Nephron progenitor cell (in vitro differentiated cells): ENCODE measurements at regions not wholly inside any gene's neighbourhood (a gene's known extent, or its start where the extent isn't known, plus 50 kb on each side); places are given as distances from the start of the nearest gene placed in this dataset.

Experiments
- DNase-seq: peaks from one replicate; pipeline ENCODE4 v3.0.0; 2021
- H3K27ac Mint-ChIP-seq: 2 replicates; pipeline ENCODE4 v1.8.0; 2021; ENCODE audit warnings: mild to moderate bottlenecking, moderate library complexity, mixed read lengths
- H3K27me3 Mint-ChIP-seq: 2 replicates; pipeline ENCODE4 v1.8.0; 2021; ENCODE audit warnings: mild to moderate bottlenecking, low read depth, mixed read lengths; ENCODE audit not compliant: poor library complexity
- H3K36me3 Mint-ChIP-seq: 2 replicates; pipeline ENCODE4 v1.8.0; 2021; ENCODE audit warnings: low read depth, mixed read lengths
- H3K4me1 Mint-ChIP-seq: 2 replicates; pipeline ENCODE4 v1.8.0; 2021; ENCODE audit warnings: mixed read lengths
- H3K4me3 Mint-ChIP-seq: 2 replicates; pipeline ENCODE4 v1.8.0; 2021; ENCODE audit warnings: mild to moderate bottlenecking, moderate library complexity, mixed read lengths
- H3K9me3 Mint-ChIP-seq: 2 replicates; pipeline ENCODE4 v1.8.0; 2021; ENCODE audit warnings: mild to moderate bottlenecking, moderate library complexity, mixed read lengths
- CTCF ChIP-seq: fragments of 200-600 bp; sonication (generic); IDR thresholded peaks from 2 replicates; pipeline ENCODE4 v1.5.0; 2021; ENCODE audit warnings: antibody characterized with exemption

GRCh38 chr17:12571606-12572005, 94.1 kb upstream of the MYOCD start:
- Mint-ChIP-seq H3K9me3 (peaks cover 8% of the 10 kb centered on the region), H3K4me1 (peaks cover 26% of the 10 kb centered on the region), H3K27ac (no peak overlapping the region), H3K36me3 (no peaks in the 10 kb centered on the region), H3K27me3 (no peaks in the 10 kb centered on the region), H3K4me3 (no peak overlapping the region)
- TF ChIP-seq CTCF: no peak
- no peak for DNase-seq

GRCh38 chr17:12574525-12574924, 91.2 kb upstream of the MYOCD start:
- peaks cover 6% of the 10 kb centered on the region for H3K4me1 Mint-ChIP-seq
- H3K27me3 Mint-ChIP-seq: peaks cover 2% of the 10 kb centered on the region
- TF ChIP-seq CTCF: no peak
- DNase-seq: no peak
- H3K36me3 Mint-ChIP-seq: no peaks in the 10 kb centered on the region
- H3K9me3 Mint-ChIP-seq: peaks cover 8% of the 10 kb centered on the region
- H3K27ac Mint-ChIP-seq: no peak overlapping the region
- no peak overlapping the region for H3K4me3 Mint-ChIP-seq

GRCh38 chr17:12575641-12576040, 90.0 kb upstream of the MYOCD start:
- no peak for DNase-seq
- peaks cover 5% of the 10 kb centered on the region for H3K9me3 Mint-ChIP-seq
- peaks cover 2% of the 10 kb centered on the region for H3K27me3 Mint-ChIP-seq
- H3K4me1 Mint-ChIP-seq: peaks cover 14% of the 10 kb centered on the region
- no peak overlapping the region for H3K27ac Mint-ChIP-seq
- no peaks in the 10 kb centered on the region for H3K36me3 Mint-ChIP-seq
- no peak for TF ChIP-seq CTCF
- no peak overlapping the region for H3K4me3 Mint-ChIP-seq

- peaks cover 5% of the 10 kb centered on the region for H3K36me3 Mint-ChIP-seq
- H3K4me3 Mint-ChIP-seq: no peak overlapping the region
- peaks cover 2% of the 10 kb centered on the region for H3K27me3 Mint-ChIP-seq
- H3K9me3 Mint-ChIP-seq: peaks cover 21% of the 10 kb centered on the region
- TF ChIP-seq CTCF: no peak
- no peak overlapping the region for H3K27ac Mint-ChIP-seq
- peaks cover 16% of the 10 kb centered on the region for H3K4me1 Mint-ChIP-seq
- DNase-seq: no peak
Measured at GRCh38 chr17:12579288-12579687, 86.4 kb upstream of the MYOCD start.

GRCh38 chr17:12580640-12581039, 85.0 kb upstream of the MYOCD start:
- DNase-seq: no peak

More at GRCh38 chr17:12580640-12581039, 85.0 kb upstream of the MYOCD start:
- H3K36me3 Mint-ChIP-seq: peaks cover 5% of the 10 kb centered on the region
- H3K4me1 Mint-ChIP-seq: peaks cover 30% of the 10 kb centered on the region
- H3K4me3 Mint-ChIP-seq: no peak overlapping the region
- H3K27me3 Mint-ChIP-seq: peaks cover 2% of the 10 kb centered on the region
- peaks cover 21% of the 10 kb centered on the region for H3K9me3 Mint-ChIP-seq
- peak overlapping the region; percentile 26 for H3K27ac Mint-ChIP-seq
- TF ChIP-seq CTCF: no peak
